A204.1 (cell line): ENCODE measurements at regions not wholly inside any gene's neighbourhood (a gene's known extent, or its start where the extent isn't known, plus 50 kb on each side); places are given as distances from the start of the nearest gene placed in this dataset.
A peak's percentile ranks its signal among the peaks of the same experiment; 100 is the strongest.

Experiments
- FAIRE-seq: peaks from 2 replicates; lab custom pipeline; 2012; peaks lifted over from hg19 to GRCh38; lab: Jason Lieb, UNC

GRCh38 chr7:45980973-45981372 lies 59.9 kb upstream of the IGFBP3 start:
- no peak for FAIRE-seq

GRCh38 chr7:45980181-45980905 lies 59.3 kb upstream of the IGFBP3 start:
- no peak for FAIRE-seq

- FAIRE-seq, result no peak
Measured at GRCh38 chr7:45979275-45980180, 58.5 kb upstream of the IGFBP3 start.

GRCh38 chr7:45978731-45979211 lies 57.7 kb upstream of the IGFBP3 start:
- peak; percentile 82 for FAIRE-seq

- FAIRE-seq, result peak; percentile 57
Measured at GRCh38 chr7:45978010-45978681, 57.1 kb upstream of the IGFBP3 start.

- FAIRE-seq, result no peak
Measured at GRCh38 chr7:45977256-45977780, 56.2 kb upstream of the IGFBP3 start.

- no peak for FAIRE-seq
Measured at GRCh38 chr7:45976485-45976856, 55.4 kb upstream of the IGFBP3 start.

- no peak for FAIRE-seq
Measured at GRCh38 chr7:45975847-45976484, 54.9 kb upstream of the IGFBP3 start.

GRCh38 chr7:45975367-45975766 lies 54.3 kb upstream of the IGFBP3 start:
- no peak for FAIRE-seq

GRCh38 chr7:45974540-45975360 lies 53.7 kb upstream of the IGFBP3 start:
- FAIRE-seq, result no peak

- FAIRE-seq, result no peak
Measured at GRCh38 chr7:45973725-45974532, 52.9 kb upstream of the IGFBP3 start.

GRCh38 chr7:45972629-45973312 lies 51.7 kb upstream of the IGFBP3 start:
- FAIRE-seq, result no peak

- FAIRE-seq, result no peak
Measured at GRCh38 chr7:45971661-45972175, 50.6 kb upstream of the IGFBP3 start.

- FAIRE-seq, result no peak
Measured at GRCh38 chr7:45971171-45971570, 50.1 kb upstream of the IGFBP3 start.
